HG03460 (cell line): ENCODE measurements at regions not wholly inside any gene's neighbourhood (a gene's known extent, or its start where the extent isn't known, plus 50 kb on each side); places are given as distances from the start of the nearest gene placed in this dataset.
"Not testable (repeated sequence)": the region's sequence is repeated elsewhere in the genome, so short reads cannot be mapped to it uniquely, and the experiment has no call there.

Source experiments
- ATAC-seq: cut with Tn5 transposase; IDR thresholded peaks from one replicate; pipeline ENCODE4 v1.9.1; 2021; ENCODE audit not compliant: unreplicated experiment

GRCh38 chr1:192862271-192862670 lies 53.4 kb downstream of the RGS2 start:
- no peak for ATAC-seq

GRCh38 chr1:192866241-192866868 lies 57.5 kb downstream of the RGS2 start:
- no peak for ATAC-seq

GRCh38 chr1:192867180-192867579 lies 58.3 kb downstream of the RGS2 start:
- ATAC-seq: no peak

GRCh38 chr1:192869308-192869940 lies 60.6 kb downstream of the RGS2 start:
- no peak for ATAC-seq

- no peak for ATAC-seq
These were observed 63.2 kb downstream of the RGS2 start for GRCh38 chr1:192872010-192872409.

- no peak for ATAC-seq
These were observed 65.0 kb downstream of the RGS2 start for GRCh38 chr1:192873836-192874235.

GRCh38 chr1:192876633-192877032 lies 67.8 kb downstream of the RGS2 start:
- ATAC-seq: no peak

- no peak for ATAC-seq
These were observed 68.5 kb downstream of the RGS2 start for GRCh38 chr1:192877283-192877886.

GRCh38 chr1:192878249-192878648 lies 69.4 kb downstream of the RGS2 start:
- ATAC-seq: no peak

- no peak for ATAC-seq
These were observed 70.6 kb downstream of the RGS2 start for GRCh38 chr1:192879406-192879805.

GRCh38 chr1:192880231-192880630 lies 71.4 kb downstream of the RGS2 start:
- no peak for ATAC-seq

GRCh38 chr1:192884241-192884640 lies 75.4 kb downstream of the RGS2 start:
- no peak for ATAC-seq

GRCh38 chr1:192885387-192885786 lies 76.5 kb downstream of the RGS2 start:
- not testable (repeated sequence) for ATAC-seq

- ATAC-seq: no peak
These were observed 78.6 kb downstream of the RGS2 start for GRCh38 chr1:192887426-192887825.

GRCh38 chr1:192888574-192888973 lies 79.7 kb downstream of the RGS2 start:
- no peak for ATAC-seq

GRCh38 chr1:192889082-192889481 lies 80.2 kb downstream of the RGS2 start:
- no peak for ATAC-seq

- no peak for ATAC-seq
These were observed 81.3 kb downstream of the RGS2 start for GRCh38 chr1:192890134-192890533.

- no peak for ATAC-seq
These were observed 84.1 kb downstream of the RGS2 start for GRCh38 chr1:192892934-192893333.

GRCh38 chr1:192895487-192895886 lies 86.6 kb downstream of the RGS2 start:
- not testable (repeated sequence) for ATAC-seq

GRCh38 chr1:192896376-192896775 lies 87.5 kb downstream of the RGS2 start:
- no peak for ATAC-seq

- ATAC-seq: no peak
These were observed 92.7 kb downstream of the RGS2 start for GRCh38 chr1:192901500-192901899.

- ATAC-seq: no peak
These were observed 94.3 kb downstream of the RGS2 start for GRCh38 chr1:192903142-192903541.
